Activated gamma-delta T cell treated with Interleukin-2 at 50 U/mL for 16 hours (primary cell): ENCODE measurements at regions not wholly inside any gene's neighbourhood (a gene's known extent, or its start where the extent isn't known, plus 50 kb on each side); places are given as distances from the start of the nearest gene placed in this dataset.

Experiments used
- DNase-seq: peaks from one replicate; pipeline ENCODE4 v3.0.0-alpha.2; 2020

DNA sequence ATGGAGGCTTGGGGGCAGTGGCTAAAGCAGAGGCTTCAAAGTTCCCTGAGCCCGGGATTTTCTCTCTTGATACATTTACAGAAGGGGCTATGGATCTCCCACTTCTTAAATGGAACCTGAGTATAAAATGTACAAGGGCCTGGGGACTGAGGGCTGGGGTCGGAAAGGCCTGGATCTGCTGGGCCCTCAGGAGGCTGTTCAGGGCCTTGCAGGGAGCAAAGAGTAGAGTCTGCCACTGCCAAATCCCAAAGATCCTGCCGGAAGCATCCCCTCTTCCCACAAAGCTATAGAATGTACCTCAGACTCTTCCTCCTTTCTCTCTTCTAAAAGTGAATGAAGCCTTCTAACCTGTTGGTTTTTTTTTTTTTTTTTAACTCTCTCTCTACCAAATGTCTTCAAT is 59.8 kb upstream of the ARHGEF3 start:
- DNase-seq: no peak

DNA sequence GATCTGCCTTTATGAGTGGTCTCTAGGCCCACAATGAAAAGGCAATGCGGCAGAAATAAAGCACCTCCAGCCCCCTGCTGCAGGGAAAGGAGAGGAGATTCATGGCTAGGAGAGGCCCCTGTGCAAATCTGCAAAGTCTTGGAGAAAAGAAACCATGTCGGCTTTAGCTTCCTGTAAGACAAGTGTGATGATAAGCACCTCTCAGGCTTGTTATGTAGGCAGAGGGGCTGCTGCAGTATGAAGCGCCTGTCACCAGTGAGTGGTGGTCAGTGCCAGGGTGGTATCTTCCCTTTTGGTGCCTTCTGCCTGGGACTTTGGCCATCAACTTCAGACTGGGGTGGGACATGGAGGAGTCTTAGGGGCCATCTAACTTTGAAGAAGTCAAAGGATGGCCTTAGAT is 59.2 kb upstream of the ARHGEF3 start:
- DNase-seq: peak; percentile 6

DNA sequence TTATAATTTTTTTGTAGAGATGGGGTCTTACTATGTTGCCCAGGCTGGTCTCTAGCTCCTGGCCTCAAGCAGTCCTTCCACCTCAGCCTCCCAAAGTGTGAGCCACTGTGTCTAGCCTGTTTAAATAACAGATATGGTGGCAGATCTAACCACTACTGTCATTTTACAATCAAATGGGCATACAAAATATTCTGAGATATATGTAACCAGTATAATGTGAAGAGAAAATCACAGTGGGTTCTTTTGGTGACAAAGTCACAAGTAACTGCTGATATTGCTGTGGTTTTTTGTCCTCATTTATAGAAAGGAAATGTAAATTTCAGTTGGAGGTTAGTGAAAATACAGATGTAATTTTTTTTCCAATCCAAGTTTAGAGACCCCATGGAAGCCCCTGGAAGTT is 58.6 kb upstream of the ARHGEF3 start:
- DNase-seq: no peak

DNA sequence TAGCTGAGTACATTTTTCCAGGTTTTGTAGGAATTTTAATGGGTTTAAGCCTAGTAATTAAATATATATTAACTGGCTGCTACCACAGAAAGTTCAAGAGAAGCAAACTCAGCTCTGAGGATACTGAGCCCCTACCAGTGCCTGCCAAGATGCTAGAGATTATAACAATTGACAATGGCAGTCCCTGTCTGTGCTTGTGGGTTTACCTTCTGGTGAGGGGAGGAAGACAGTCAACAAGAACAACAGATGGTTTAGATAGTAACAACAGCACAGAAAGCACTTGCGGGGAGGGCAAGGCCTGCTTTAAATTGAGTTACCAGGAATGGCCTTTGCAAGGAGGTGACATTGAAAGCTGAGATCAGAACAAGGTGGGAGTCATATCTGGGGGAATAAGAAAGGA is 56.6 kb upstream of the ARHGEF3 start:
- DNase-seq: no peak

DNA sequence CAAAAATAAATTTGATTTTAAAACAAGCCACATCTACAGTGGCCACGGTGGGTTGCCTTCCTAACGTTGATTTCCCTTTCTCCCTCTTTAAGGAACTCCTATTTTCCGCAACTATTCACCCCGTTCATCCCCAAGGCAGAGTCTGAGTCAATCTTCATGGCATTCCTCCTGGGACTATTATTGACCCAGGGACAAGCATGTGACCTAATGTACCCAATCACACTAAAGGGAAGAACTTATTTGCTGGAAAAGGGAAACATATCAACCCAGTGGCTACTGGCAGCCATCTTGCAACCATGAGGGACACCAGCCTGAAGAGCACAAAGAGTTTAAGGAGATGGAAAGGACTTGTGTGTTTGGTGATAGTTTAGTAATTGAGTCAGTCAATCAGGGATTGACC is 55.4 kb upstream of the ARHGEF3 start:
- no peak for DNase-seq

DNA sequence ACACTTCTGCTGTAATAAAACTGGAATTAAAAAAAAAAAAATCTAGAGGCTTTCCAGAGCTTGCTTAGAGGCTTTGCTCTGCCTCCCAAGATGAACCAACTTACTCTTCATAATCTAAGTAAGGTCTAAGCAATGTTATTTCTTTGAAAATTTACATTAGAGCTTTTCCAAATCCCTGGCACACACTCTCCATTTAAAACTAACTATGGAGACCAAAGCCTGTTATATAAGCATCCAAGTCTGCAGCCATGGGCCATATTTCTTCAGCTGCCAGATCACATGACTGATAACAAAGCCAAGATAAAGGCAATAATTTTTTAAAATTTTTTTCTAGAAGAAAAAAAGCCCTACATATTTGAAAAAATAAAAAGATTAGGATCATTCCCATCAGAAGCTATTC is 55.0 kb upstream of the ARHGEF3 start:
- no peak for DNase-seq

DNA sequence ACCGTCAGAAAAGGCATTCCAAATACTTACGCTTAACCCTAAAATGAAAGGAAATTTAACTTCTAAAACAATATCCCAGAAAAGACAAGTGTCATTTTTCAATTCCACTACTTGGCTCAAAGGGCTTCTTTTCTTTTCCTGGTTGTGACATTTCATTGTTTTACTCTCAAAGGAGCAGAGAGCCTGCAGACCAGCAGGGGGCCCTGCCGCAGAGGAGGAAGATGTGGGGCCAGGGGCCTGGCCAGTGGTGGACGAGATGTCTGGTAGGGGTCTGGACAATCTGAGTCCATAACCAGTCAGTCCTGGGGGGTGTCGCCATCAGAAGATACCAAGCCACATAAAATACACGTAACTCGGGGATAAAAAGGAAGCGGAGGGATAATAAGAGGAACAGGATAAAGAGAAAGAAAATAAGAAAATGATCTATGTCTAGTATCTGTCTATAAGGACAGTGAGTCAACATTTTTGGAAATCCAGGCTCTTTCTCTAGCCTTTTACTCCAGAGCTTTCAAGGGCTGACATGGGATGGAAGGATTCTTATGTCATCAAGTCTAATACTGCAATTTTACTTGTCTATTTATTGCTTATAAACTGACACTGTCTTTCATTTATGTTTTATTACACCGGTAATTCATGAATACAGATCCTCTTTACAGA is 54.2 kb upstream of the ARHGEF3 start:
- DNase-seq: no peak

DNA sequence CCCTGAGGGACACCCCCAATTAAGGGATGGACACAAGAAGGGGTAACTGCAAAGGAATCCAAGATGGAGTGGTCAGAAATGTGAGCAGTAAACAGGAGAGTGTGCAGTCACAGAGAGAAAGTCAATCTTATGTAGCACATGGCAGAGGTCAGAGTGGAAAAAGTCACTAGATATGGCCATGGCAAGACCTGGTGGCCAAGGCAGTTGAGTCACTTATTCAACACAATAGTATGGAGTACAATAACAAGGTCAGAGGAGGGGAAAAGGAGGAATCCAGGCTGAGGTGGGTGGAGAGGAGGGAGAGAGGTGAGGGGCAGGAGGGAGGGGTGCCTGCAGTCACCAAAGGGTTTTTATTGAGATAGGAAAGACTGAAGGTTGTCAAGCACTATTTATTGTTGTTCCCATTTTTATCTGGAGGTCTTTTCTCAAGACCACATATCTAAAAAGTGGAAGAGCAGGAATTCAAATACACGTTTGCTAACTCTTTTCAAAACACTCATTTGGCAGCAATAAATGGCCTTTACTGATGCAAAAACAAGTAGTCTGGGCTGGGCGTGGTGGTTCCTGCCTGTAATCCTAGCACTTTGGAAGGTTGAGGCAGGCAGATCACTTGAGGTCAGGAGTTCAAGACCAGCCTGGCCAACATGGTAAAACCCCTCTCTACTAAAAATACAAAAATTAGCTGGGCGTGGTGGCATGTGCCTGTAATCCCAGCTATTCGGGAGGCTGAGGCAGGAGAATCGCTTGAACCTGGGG is 53.3 kb upstream of the ARHGEF3 start:
- no peak for DNase-seq

DNA sequence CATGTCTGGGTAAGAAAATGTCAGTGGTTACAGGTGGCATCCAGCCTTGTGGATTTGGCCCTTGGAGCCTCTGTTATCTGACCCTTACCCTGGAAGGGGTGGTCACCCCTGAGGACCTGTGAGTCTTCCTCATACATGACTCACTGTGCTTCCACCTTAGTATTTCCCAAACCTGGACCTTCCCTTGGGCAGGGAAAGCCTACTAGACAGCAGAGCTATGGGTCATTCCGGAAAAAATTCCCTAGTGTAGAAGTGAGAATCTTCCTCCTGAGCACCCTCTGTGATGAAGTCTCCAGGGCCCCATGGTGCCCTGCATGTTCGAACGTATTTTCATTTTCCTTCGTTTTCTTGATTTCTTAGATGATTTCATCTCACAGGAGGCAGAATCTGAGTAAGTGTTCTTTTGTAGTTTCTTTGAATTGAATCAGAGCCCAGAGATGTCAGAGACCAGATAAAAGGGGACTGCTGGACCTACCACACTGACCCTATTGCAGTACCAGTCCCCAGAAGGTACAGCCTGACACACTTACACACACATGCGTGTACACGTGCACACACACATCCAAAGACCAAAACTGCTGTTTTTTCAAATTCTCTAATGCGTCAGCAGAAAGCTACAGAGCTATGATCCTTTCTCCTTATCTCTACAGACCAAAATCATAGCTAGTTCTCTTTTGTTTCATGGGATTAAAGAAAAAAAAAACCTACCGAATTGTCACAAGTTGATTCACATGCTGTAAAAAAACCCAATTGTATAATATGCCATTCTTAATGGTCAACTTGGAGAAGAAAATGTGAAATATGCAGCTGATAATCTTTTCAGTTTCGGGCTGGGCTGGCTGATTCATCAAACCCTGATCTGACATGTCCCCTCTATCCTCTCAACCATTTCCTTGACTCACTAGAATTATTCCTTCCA is 50.5 kb upstream of the ARHGEF3 start:
- no peak for DNase-seq
